HG03139 (cell line): ENCODE measurements at regions not wholly inside any gene's neighbourhood (a gene's known extent, or its start where the extent isn't known, plus 50 kb on each side); places are given as distances from the start of the nearest gene placed in this dataset.

Experiments
- ATAC-seq: cut with Tn5 transposase; IDR thresholded peaks from one replicate; pipeline ENCODE4 v1.9.1; 2021; ENCODE audit not compliant: unreplicated experiment

- ATAC-seq = no peak
These were observed 1190.5 kb upstream of the EYS start for GRCh38 chr6:66897576-66897975.

- no peak for ATAC-seq
These were observed 1189.4 kb upstream of the EYS start for GRCh38 chr6:66896415-66896814.

GRCh38 chr6:66883453-66883852 is 1176.4 kb upstream of the EYS start:
- no peak for ATAC-seq

GRCh38 chr6:66866801-66867200 is 1159.8 kb upstream of the EYS start:
- no peak for ATAC-seq

- ATAC-seq = no peak
These were observed 1158.7 kb upstream of the EYS start for GRCh38 chr6:66865771-66866170.

GRCh38 chr6:66861007-66861541 is 1154.0 kb upstream of the EYS start:
- ATAC-seq = no peak

GRCh38 chr6:66860328-66860727 is 1153.3 kb upstream of the EYS start:
- ATAC-seq = no peak

GRCh38 chr6:66858196-66858595 is 1151.2 kb upstream of the EYS start:
- no peak for ATAC-seq

GRCh38 chr6:66854014-66854413 is 1147.0 kb upstream of the EYS start:
- ATAC-seq = no peak

- ATAC-seq = no peak
These were observed 1144.9 kb upstream of the EYS start for GRCh38 chr6:66851930-66852329.

- ATAC-seq = no peak
These were observed 1142.8 kb upstream of the EYS start for GRCh38 chr6:66849843-66850242.

GRCh38 chr6:66848244-66848953 is 1141.4 kb upstream of the EYS start:
- no peak for ATAC-seq

- ATAC-seq = no peak
These were observed 1131.7 kb upstream of the EYS start for GRCh38 chr6:66838764-66839163.

GRCh38 chr6:66825539-66825938 is 1118.5 kb upstream of the EYS start:
- ATAC-seq = no peak

GRCh38 chr6:66814156-66814555 is 1107.1 kb upstream of the EYS start:
- ATAC-seq = no peak

- no peak for ATAC-seq
These were observed 1101.7 kb upstream of the EYS start for GRCh38 chr6:66808771-66809170.

- ATAC-seq = no peak
These were observed 1090.0 kb upstream of the EYS start for GRCh38 chr6:66796987-66797386.

- no peak for ATAC-seq
These were observed 1081.6 kb upstream of the EYS start for GRCh38 chr6:66788579-66788978.

- ATAC-seq = no peak
These were observed 1065.8 kb upstream of the EYS start for GRCh38 chr6:66772800-66773199.

- no peak for ATAC-seq
These were observed 1064.6 kb upstream of the EYS start for GRCh38 chr6:66771626-66772025.

GRCh38 chr6:66751630-66752029 is 1044.6 kb upstream of the EYS start:
- no peak for ATAC-seq

GRCh38 chr6:66740346-66740745 is 1033.3 kb upstream of the EYS start:
- ATAC-seq = no peak
